ENCODE measurements at regions not wholly inside any gene's neighbourhood (a gene's known extent, or its start where the extent isn't known, plus 50 kb on each side); places are given as distances from the start of the nearest gene placed in this dataset.
A peak's percentile ranks its signal among the peaks of the same experiment; 100 is the strongest.
"Not testable (repeated sequence)": the region's sequence is repeated elsewhere in the genome, so short reads cannot be mapped to it uniquely, and the experiment has no call there.

- DNase-seq = no peak
Measured at GRCh38 chr9:72471096-72471495, 50.3 kb upstream of the TMC1 start.

- no peak for DNase-seq
Measured at GRCh38 chr9:72467766-72468738, 53.4 kb upstream of the TMC1 start.

DNA sequence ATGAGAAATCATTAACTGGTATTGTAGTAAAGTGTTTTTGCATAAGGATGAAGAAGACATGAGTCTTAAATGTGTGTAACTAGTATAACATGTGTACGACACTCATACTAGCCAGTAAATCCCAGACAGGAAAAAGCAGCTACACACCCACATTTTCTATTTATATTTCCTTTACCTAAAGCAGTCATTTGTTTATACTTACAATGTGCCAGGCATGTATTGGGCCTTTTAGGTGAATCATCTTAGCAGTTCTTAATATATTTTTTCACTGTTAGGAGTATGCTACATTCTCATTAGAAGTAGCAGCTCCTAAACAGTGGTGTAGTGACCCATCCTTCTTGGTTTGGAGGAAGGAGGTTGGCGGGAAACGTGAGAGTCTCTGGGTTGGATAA lies 55.8 kb upstream of the TMC1 start:
- DNase-seq = no peak

DNA sequence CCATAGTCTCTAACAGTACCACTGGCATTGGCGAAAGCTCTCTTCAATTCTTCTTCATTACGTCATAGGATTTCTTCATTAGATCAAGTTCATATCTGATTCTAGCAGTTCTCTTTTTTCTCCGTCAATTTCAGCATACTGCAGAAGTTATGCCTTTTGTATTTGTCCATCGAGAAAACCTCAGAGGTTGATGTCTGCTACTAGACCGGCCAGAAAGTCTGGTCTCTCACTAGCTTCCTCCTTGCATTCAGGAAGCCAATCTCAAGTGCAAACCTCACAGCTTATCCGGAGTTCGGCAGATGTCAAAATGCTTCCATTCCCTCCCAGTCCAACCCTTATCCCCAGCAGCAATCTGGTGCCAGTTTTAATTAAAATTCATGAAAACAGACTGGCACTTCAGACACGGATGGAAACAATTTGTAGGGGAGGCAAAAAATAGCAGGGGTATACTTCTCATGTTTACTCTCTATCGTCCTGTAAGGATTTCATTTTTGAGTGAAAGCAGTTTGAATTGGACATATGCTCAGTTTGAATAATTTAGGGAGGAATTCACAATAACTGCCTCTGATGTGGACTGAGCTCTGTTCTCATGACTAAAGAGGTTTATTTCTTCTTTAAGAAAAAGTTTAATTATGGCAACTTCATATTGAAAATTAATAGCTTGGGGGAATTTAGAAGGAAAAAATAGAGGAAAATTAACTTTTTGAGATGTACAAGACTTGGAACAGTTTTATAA lies 56.4 kb upstream of the TMC1 start:
- DNase-seq = peak; percentile 75

- no peak for DNase-seq
Measured at GRCh38 chr9:72462340-72462739, 59.1 kb upstream of the TMC1 start.

DNA sequence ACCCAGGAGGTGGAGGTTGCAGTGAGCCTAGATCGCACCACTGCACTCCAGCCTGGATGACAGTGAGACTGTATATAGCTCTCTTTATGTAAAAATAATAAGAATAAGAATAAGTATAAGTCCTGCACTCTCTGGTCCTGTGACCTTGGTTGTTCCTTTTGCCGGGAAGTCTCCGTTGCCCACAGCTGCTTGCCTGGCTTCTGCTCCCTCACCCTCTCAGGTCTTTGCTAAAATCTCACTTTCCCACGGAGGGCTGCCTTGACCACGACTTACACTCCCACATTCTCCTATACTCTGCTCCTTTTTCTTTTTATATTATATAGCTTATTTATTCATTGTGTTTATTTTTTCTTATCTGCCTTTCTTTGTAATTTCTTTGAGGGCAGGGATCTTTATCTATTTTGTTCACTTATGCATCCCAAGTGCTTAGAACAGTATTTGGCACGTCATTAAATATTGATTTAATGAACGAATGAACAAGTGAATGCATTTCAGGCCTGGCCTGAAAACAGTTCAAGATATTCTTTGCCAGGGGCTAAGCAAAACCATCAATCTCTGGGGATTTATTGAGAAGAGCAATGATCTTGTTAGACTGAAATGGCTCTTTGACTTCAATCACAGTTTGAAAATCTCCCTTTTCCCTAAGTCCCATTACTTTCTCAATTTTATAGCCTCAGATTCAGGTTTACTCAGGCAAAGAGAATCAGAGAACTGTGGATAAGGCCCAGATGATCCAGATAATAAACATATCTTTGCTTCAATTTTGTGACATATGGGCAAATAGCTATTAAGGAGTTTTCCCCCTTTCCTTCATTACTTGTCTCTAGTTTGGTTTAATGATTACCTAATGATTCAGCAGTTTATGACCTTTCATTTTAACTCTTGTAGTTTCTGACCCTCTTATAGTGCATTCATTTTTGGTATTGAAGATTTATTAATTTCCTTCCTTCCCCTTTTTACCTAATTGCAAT lies 60.8 kb upstream of the TMC1 start:
- DNase-seq = no peak

GRCh38 chr9:72459308-72459707 lies 62.1 kb upstream of the TMC1 start:
- DNase-seq = no peak

GRCh38 chr9:72458153-72458552 lies 63.3 kb upstream of the TMC1 start:
- DNase-seq = no peak

DNA sequence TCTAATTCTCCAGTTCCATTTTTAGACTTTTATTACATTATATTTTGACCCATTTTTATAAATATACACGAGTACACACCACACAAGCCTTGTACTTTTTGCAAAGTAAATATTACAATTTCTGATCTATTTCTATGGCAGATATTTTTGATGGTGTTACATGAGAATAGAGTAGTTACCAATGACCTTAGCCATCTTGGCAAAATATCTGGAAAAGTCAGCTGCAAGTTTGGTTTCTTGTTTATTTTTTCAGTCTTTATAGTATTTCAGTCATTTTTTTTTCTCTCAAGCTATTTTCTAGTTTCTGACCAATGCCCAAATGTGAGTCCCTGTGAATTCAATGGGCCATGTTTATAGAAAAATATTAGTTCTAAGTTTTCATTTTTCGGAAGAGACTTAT lies 64.0 kb upstream of the TMC1 start:
- DNase-seq = no peak

DNA sequence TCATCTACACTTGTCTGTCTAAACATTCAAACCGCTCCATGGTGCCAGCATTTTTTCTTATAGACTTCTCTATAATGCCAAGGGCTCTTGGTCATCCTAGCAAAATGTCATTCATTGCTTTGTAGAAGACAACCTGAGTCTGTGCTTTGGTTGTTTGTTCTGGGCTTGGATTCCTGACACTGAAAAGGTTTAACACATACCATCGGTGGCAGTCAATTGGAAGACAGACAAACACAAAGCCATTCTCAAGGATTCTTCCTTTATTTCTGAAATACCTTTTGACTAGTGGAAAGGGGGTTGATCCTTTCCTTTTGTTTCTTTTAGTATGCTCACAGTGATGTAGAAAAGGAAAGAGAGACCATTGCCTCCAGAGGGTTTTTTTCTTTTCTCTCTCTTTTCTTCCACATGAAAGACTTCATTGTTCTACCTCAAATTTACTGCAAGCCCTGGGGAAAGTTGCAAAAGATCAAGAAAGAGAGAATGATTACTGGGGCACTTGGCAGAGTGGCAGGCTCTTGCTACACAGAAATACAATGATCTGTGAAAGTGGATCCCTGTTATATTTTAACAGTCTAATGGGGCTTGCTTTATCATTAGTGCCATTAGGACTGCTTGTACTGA lies 66.4 kb upstream of the TMC1 start:
- no peak for DNase-seq

DNA sequence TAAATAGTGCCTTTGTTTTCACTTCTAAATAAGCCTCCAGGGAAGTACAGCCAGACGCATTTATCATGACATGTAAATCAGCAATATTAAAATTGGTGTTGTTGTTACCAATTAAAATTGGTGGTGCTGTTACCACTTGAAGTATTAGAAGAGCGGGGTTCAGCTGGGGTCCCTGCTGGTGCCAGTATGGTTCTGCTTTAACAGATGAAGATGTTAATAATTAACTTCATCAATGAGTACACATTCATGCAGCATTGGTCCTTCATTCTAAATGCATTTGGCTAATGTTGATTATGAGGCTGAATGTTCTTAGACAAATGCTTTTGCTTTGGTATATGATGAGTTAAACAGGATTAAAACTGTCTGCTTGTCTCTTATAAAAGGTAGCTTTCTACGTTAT lies 67.6 kb upstream of the TMC1 start:
- no peak for DNase-seq

DNA sequence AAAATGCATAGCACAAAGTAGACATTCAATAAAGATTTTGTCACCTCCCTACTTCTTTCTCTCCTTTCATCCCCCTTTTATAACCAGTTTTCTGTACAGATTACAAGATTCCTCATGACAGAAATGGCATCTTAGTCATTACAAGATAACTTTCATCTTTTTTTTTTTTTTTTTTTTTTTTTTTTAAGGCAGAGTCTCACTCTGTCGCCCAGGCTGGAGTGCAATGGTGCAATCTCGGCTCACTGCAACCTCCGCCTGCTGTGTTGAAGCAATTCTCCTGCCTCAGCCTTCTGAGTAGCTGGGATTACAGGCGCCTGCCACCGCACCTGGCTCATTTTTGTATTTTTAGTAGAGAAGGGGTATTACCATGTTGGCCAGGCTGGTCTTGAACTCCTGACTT lies 75.2 kb upstream of the TMC1 start:
- peak; percentile 24 for DNase-seq

- peak; percentile 38 for DNase-seq
Measured at GRCh38 chr9:72445306-72445995, 76.0 kb upstream of the TMC1 start.

GRCh38 chr9:72444435-72444834 lies 77.0 kb upstream of the TMC1 start:
- DNase-seq = no peak

DNA sequence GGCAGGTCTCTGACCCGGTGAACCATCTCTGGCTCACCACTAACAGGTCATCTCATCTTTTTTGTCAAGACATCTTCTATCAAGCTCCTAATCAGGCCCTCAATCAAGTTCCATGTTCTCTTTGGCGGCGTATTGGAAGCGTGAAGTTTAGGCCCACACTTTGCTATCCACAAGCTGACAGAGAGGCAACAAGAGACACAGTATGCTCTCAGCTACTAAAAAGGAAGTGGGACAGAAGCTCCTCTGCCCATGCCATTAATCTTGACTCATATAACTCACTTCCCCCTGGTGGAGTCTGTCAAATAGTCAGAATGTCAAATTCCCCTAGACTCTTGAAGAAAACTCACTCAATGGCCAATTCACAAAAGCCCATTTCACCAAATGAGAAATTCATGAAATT lies 77.6 kb upstream of the TMC1 start:
- peak; percentile 91 for DNase-seq

DNA sequence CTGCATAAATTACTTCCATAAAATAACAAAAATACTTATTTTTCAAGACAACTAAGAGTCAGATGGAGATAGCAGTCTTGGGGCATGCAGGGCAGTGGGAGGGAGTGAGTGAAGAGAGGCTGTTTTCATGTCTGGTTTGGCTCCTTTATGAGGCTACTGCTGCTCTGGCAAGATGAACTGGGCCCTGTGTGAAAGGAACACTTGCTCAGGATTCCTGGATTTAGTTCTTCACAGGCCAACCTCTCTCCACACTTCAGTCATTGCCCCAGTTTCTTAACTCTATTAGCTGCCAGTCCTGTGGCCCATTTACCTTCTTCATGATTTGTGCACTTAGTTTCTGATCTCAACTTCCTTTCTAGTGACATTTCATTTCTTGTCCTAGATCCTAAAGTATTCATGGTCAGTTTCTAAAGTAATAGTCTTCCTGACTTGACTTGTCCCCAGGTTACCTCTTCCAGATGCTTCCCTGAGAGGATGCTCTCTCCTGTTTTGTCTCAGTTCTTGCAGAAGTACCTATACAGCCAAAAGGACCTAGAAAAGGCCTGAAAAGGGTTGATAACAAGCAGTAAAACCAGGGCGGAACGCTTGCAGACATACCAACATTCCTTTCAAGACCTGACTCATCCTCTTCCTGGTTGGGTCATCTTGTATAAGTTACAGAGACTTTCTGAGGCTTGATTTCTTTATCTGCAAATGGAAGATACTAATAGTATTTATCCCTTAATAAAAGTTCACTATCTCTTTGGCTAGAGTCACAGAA lies 77.0 kb upstream of the ZFAND5 start:
- peak; percentile 48 for DNase-seq

- DNase-seq = no peak
Measured at GRCh38 chr9:72440992-72441847, 76.2 kb upstream of the ZFAND5 start.

DNA sequence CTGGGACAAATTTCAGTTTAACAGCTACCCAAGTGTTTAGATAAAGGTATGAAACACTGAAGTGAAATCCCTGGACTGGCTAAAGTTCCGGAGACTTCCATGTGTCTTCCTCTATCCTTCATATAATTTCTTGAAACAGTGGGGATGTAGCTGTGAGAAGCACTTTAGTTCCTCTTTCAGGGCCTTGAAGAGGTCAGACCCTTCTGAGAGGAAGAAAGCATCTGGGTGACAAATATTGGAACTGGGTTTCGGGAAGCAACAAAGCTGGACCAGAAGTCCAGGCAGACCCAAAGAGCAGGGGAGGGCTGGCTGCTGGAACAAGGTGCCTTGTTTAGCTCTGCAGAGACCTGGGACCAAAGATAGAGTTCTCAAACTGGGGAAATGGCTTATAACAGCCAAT lies 75.4 kb upstream of the ZFAND5 start:
- peak; percentile 90 for DNase-seq

GRCh38 chr9:72433616-72434267 lies 68.7 kb upstream of the ZFAND5 start:
- not testable (repeated sequence) for DNase-seq
